NOMO-1 treated with dmso at 0.1 percent for 144 hours (cell line): ENCODE measurements at regions not wholly inside any gene's neighbourhood (a gene's known extent, or its start where the extent isn't known, plus 50 kb on each side); places are given as distances from the start of the nearest gene placed in this dataset.
A peak's percentile ranks its signal among the peaks of the same experiment; 100 is the strongest.

Experiments used
- DNase-seq: peaks from one replicate; lab custom pipeline; 2025; ENCODE audit not compliant: unreplicated experiment; lab: John Stamatoyannopoulos, UW

DNA sequence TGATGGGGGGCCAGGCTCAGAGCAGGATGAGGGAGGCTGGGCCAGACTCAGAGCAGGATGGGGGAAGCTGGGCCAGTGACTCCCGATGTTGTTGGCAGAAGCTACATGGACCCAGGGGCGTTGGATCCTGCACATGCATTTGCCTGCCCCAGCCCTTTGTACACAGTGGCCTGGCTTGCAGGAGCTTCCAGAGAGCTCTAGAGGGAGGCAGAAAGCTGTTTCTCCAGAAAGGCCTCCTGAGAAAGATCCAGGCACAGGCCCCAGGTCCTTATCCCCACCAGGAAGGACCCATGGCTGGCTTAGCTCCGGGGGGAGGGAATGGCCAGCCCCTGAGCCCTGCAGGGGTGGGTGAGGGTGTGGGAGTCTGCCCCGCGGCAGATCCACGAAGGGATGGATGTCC, 106.6 kb upstream of the ACTRT2 start:
- DNase-seq: no peak

DNA sequence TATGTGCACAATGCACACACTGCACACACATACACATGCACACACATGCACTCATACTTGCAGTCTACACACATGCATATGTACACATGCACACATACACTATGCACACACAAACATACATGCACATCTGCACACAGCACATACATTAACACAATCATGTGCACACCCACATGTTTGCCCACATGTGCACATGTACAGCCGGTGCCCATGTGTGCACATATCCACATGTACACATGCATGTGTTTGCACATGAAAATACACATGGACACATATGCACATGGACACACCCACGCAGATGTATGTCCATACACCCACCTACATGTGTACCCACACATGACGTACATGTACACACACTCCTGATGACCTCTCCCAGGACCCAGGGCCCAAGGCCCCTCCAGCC, 105.1 kb upstream of the ACTRT2 start:
- DNase-seq: no peak

DNA sequence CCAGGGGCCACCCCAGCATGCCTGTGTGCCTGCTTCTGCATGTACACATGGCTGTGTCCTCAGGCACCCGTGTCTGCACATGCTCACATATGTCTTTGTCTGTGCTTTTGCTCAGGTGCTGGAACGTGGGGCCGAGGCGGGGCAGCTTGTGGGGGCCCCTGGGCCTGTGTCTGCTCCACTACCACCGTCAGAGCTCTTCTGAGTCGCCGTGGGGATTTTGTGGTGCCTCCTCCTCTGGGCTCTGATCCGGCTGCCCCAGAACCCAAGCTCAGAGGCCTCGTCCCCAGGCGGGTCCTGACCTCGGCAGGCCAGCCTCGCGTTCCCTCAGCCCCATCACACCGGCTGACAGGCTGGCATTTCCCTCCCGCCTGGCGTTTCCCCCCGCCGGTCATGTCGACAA, 104.6 kb upstream of the ACTRT2 start:
- no peak for DNase-seq

DNA sequence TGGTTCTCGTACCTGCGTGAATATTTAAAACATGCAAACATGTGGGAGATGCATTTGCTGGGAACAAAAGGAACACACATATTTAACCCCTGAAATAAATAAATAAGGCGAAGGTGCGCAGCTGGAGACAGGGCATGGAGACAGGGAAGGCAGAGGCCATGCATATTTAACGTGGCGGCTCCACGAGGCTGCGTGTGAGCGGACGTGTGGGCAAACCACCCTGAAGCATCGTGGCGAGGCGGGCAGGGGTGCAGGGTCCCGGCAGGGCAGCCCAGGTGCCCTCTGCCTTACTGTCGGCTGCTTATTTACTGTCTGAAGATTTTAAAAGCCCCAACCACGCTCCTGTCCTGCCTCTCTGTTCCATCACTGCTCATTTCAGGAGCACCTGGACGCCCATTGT, 104.0 kb upstream of the ACTRT2 start:
- DNase-seq: no peak

DNA sequence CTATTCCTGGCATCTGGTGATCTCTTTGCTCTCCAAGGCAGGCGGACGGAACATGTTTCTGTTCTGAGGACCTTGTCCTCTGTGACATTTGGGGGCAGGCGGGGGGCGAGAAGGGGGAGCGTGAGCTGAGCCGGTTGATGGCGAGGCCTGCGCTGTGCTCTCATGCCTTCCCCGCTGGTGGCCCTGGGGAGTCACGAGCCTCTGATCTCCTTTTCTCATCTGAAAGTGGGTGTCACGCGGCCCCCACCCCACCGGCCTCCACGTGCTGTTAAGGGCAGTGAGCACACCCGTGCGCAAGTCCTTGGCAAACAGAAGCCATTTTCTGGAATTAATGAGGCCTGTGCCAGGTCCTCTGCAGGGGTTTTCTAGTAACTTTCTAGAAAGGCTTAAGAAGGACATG, 102.8 kb upstream of the ACTRT2 start:
- no peak for DNase-seq

DNA sequence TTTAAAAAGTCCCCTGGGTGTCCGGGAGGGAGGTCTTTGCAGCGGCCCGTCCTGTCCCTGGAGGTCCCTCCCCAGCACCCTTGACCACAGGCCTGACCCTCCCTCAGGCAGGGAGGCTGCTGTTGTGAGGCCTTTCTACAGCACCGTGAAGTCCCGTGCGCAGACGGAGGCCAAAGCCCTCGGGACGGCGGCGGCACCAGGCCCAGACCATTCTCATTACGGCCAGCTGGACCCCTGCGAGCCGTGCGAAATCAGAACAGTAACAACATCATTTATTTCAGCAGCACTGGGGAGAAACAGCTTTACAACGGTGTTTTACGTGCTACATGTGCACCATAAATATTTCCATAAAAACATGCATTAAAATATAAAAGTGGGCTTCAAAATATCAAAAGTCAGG, 101.4 kb upstream of the ACTRT2 start:
- DNase-seq: no peak

DNA sequence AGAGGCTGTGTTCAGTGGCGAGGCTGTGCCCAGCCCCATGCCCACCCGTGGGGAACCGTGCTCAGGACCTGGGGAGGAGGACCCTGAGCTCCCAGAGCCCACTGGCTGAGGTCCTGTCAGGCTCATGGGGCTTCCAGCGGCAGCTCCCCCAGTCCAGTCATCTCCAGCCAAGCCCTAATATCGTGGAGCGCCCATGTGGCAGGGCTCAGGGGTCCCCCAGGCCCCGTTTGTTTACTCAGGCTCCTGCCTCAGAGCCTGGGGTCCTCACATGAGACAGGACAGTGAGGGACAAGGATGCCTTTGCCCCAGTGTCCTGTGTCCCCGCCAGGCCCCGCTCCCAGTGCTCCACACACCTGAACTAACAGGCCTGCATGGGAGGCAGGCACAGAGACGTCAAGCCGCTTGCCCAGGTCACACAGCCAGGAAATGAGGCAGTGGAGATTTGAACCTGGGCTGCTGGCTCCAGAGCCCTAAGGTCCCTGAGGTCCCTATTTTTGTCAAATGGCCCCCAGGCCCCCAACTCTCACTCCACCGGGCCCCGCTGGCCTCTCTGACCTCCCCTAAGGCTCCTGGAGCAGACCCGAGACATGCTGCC, 100.7 kb upstream of the ACTRT2 start:
- DNase-seq: no peak

DNA sequence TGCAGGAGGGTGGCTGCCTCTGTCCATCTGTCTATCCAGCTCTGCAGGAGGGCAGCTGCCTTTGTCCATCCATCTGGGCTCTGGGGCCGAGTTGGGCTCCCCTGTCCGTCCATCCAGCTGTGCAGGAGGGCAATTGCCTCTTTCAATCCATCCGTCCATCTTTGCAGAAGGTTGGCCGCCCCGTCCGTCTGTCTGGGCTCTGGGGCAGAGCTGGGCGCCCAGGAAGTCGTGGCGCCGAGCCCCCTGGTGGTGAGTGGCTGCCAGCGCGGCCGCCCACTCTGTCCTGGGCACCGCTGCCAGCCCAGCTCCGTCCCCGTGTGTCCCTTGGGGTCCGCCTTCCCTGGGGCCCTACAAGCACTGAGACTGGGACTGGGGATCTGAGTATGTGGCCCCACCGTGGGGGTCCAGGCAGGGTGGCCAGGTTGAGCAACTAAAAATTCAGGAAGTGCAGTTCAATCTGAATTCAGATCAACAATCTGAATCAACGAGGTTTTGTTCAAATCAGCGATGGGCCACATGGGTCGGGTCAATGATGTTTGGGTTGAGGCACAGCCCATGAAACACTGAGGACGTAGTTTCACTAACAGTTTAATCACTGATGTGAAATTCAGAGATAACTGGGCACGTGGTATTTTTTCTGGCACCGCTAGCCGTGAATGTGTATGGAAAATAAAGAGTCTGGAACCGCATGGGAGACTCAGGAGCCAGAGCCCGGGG, 99.1 kb upstream of the ACTRT2 start:
- no peak for DNase-seq

DNA sequence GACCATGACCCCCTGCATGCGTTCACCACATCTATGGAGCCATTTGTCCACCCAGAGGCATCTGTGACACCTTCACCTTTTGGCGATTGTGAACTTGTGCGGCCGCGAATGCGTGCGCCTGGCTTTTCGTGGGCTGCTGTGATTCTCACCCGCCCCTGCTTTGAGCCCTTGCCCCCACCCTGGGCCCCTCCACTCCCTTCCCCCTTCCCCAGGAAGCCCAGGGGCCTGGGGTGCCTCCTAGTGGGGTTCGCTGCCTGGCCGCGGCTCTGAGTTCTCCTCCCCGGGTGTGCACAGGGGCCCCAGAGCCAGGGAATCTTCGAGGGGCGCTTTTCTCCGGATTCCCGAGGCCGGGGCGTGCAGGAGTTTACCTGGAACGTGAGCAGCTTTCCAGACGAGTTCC, 97.9 kb upstream of the ACTRT2 start:
- DNase-seq: no peak

DNA sequence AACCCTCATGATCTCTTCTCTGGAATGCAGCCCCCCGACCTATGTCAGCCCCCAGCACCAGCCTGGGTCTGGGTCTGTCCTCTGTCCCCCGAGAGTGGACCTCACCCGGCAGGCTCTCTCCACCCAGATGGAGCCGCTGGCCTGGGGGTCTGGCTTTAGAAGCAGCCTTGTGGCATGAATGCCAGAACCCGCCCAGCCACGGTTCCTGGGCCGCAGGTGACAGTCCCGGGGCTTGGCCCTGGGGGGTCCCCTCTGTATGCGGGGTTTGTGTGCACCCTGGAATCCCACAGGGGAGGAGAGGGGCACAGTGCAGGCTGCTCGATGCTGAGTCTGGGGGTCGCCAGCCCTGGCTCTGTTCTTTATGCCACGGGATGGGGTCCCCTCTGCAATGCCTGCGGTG, 96.0 kb upstream of the ACTRT2 start:
- DNase-seq: no peak

DNA sequence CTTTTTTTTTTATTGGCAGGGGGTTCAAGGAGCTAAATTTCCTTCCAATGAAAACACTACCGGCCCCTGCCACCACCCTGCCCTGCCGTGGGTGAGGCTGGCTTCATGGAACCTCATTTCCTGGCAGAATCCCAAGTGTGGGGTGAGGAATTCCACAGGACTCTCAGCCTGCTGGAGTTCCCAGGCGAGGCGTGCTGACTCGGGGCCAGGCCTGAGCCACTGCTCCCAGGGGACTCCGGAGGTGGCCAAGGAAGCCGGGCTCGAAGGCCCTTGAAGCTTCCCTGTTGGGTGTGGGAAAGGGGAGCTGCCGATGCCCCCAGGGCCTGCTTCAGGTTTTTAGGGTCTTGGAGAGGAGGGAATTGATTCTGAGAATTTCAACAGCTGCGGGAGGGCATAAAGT, 95.3 kb upstream of the ACTRT2 start:
- DNase-seq: no peak

DNA sequence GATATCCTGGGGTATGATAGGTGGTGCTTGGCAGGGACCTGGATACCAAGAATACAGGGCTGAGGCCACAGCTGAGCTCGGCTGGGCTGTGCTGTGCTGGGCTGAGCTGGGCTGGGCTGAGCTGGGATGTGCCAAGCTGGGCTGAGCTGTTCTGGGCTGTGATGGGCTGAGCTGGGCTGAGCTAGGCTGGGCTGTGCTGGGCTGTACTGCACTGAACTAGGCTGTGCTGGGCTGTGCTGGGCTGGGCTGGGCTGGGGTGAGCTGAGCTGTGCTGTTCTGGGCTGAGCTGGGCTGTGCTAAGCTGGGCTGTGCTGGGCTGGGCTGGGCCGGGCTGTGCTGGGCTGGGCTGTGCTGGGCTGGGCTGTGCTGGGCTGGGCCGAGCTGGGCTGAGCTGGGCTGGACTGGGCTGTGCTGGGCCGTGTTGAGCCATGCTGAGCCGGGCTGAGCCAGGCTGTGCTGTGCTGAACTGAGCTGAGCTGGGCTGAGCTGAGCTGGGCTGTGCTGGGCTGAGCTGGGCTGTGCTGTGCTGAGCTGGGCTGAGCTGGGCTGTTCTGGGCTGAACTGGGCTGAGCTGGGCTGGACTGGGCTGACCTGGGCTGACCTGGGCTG, 94.7 kb upstream of the ACTRT2 start:
- no peak for DNase-seq

DNA sequence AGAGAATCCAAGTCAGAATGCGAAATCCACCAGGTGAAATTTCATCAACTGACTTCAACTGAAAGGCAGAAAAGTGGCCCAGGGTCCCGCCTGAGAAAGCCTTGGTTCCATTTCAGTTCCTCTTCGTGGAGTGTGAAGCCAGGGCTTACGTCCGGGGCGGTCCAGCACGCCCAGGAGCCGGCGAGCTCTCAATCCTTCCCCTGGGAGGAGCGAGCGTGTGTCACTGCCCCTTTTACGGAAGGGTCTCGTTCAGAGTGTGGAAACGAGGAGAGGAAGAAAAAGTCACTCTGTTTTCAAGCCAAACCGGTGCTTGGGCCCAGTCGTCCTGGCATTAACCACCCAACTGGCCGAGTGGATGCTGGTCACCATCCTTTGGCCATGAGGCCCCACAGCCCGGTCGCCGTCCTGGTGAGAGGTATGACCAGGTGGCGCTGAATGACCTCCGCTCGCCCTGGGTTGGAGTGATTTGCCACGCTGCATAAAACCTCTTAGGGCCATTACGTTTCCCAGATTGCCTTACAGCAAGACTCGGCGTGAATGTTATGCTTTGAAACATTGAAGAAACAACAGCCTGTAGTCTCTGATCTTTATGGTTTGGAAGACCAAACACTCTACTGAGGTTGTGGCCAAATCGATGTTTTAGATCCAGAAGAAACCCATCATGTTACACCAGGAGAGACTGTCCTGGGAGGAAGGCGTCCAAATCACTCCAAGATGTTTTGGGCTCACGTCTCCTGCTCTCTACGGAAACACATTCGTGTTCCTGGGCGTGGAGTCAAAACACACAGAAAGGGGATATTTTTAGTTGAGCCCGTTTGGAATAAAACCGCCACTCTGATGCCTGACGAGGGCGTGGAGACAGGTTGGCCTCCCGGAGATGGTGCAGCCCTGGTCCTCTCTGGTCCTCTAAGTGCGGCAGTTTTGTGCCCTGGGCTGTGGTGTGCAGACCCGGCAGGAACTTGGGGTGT, 93.6 kb upstream of the ACTRT2 start:
- peak; percentile 64 for DNase-seq

DNA sequence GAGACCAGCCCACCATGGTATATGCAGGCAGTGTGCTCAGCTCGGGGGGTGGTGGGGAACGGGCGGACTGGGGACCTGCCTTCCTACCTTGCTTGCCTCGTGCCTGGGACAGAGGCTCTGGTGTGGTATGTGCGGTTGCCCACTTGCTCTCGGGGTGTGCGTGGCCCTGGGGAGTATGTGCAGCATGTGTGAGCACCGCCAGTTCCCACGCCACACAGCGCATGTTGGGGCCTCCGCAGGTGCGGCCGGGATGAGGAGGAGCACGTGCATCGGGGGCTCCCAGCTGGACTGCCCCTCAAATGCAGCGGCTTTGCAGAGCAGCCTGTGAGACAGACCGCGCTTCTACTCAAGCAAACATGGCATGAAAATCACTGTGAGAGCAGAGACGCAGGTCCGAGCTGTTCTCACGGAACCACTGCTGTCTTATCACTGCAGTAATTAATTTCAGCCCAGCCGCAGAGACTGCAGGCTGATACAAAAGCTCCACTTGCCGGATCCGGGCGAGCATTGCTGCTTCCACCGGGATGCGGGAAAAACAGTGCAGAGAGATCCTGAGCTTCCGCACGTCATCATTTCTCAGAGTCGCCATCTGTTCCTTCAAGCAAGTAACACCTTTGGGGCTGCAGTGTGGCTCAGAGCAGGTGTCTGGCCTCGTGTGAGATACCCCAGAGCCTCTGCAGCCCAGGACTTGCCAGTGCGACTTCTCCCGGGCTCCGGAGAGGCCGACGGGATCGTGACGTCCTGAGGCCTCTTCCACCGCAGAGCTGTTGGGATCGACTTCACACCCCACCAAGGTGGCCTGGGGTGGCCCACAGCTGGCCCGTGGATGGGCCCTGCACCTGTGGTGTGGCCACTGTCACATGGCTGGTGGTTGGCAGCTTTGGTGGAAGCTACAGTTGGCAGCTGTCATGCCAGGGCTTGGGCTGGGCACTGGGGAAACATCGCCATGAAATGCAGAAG, 92.6 kb upstream of the ACTRT2 start:
- no peak for DNase-seq

DNA sequence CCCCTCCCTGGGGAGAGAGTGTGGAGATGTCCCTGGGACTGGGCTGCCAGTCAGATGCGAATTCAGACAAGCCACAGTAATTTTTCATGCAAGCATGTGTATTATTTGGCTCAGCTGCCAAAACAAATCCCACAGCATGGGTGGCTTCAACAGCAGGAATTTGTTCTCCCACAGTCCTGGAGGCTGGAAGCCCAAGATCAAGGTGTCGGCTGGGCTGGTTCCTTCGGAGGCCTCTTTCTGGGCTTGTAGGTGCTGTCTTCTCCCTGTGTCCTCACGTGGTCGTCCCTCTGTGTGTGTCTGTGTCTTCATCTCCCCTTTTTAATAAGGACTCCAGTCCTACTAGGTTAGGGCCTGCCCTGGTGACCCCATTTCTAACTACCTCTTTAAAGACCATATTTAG, 91.9 kb upstream of the ACTRT2 start:
- DNase-seq: no peak

DNA sequence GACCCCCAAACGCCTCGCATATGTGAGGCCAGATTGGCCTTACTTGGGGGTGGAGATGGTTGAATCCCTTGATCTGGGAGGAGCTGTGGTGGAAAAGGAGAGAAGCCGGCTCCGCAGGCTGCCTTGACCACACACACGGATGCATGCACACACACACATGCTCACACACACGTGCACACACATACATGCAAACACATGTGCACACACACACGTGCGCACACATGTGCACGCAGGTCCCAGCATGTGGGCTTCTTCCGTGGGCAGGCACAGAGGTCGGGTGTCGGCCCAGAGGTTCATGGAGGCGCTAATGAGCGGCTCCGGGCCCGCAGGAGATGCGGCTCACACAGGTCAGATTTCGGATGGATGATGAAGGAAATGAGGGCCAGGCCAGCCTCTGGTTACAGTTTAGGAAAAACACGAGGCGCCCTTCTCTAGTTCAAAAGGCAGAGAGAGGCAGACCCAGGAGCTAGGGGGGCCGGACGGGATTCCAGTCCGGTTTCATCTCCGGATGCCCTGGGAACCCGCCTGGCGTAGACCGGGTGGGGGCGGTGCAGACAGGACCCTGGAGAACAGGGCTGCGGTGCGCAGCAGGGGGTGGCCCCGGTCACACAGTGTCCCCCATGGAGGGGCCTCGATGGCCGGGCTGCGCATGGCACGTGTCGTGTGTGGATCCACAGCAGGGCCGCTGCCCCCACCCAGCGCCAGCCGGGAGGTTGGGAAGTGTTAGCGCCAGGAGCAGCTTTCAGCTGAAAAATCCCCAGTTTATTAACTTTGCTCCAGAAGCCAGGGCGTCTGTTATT, 91.1 kb upstream of the ACTRT2 start:
- no peak for DNase-seq

DNA sequence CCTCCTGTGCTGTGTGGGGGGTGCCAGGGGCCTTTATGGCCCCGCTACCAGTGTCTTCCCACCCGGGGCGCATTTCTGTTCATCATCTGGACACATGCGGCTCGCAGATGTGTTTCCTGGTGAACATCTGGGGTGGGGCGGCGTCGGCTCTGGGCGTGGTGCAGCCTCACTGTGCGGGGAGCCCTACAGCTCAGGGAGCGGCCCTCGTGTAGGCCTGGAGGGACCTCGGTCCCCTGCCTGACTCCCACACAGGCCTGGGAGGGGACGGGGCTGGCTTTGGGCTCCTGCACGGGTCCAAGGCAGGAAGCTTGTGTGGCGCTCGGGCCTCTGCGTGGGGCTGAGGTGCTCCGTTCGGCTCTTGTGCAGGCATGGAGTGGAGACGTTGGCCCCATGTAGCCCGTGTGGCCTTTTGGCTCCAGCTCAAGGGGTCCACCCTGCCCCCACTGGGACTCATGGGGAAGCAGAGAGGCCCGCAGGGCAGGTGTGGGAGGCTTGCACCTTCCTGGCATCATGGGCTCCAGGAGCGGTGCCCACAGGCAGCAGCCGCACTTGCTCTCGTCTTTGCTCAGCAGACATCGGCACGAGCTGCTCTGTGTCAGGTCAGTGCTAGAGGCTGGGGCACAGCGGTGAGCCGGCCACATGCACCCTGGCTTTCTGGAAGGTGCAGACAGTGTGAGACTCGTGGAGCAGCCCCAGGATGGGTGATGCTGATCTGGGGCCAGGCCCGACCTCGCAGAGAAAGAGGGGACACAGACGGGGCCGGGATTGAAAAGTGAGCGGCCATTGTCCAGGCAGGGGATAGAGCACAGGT, 90.1 kb upstream of the ACTRT2 start:
- DNase-seq: no peak

DNA sequence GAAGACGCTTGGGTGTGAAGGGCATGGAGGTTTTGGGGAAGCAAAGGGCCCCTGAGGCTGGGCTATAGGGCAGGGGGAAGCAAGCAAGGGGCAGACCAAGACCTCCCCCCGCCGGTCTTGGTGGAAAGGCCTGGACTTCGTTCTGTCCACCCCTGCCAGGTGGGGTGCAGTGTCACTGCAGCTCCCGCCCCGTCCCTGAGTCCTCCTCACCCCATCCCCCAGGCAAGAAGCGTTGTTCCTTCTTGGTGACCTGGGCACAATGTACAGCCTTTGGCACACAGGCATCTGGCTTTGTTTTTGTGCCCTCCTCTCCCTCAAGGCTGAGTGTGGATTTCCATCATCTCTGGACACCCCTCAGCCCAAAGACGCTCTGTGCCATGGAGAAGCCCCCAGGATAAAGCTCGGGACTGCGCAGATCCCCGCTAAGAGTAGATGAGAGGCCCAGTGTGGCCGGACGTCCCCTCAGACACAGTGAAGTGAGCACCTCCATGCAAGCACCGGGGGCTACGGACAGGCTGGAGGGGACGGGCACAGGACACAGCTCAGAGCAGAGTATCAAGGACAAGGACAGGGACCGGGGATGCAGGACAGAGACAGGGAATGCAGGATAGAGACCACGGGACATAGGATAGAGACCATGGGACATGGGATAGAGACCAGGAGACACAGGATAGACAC, 89.4 kb upstream of the ACTRT2 start:
- DNase-seq: no peak
